GM08714 (cell line): ENCODE measurements at regions not wholly inside any gene's neighbourhood (a gene's known extent, or its start where the extent isn't known, plus 50 kb on each side); places are given as distances from the start of the nearest gene placed in this dataset.
"Not testable (repeated sequence)": the region's sequence is repeated elsewhere in the genome, so short reads cannot be mapped to it uniquely, and the experiment has no call there.

Experiments used
- H3K4me3 ChIP-seq: fragments of 200-500 bp; sonication (Bioruptor generic); 2 replicates; pipeline ENCODE4 v1.5.1; 2014; ENCODE audit warnings: mild to moderate bottlenecking, low read length, inconsistent platforms
- ZNF274 ChIP-seq: IDR thresholded peaks from 2 replicates; pipeline ENCODE4 v1.6.1; 2012; ENCODE audit warnings: mild to moderate bottlenecking, low read depth, low read length

DNA sequence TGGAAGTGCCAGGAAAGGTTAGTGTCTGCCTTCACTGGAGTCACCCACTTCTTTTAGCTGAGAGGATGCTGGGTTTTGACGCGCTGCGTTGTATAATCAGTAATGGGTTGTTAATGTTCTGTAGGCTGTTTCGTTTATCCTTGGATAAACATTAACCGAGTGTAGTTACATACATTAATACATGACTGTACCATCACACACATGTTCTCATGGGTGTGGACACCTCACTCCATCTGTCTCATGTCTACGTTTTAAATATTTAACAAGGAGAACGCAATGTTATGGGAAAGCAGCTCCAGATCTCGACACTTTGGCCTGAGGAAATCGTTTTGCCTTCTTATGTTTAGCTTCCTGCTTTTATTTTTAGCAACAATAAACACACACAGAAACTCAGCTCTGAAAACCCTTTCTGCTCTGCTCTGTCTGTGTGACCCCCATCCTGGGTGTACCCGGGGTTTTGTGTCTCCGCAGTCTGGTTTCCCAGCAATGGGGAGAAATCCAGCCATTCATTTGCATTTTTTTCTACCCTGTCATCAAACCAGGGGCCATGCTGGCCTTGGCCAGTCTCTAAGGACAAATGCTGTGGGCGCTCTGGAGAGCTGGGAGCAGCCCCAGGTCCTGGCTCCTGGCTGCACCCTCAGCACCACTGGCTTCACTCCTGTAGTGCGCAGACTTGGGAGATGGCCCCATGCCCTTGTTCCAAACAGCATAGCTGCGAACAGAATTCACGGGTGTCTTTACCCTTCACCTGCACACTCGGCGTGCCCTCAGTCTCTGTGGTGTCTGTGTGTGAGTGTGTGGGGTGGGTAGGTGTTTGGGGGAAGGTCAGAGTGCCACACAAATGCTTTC, 110.8 kb downstream of the ERMARD start:
- H3K4me3 ChIP-seq, result no peak overlapping the region
- TF ChIP-seq ZNF274, result no peak

DNA sequence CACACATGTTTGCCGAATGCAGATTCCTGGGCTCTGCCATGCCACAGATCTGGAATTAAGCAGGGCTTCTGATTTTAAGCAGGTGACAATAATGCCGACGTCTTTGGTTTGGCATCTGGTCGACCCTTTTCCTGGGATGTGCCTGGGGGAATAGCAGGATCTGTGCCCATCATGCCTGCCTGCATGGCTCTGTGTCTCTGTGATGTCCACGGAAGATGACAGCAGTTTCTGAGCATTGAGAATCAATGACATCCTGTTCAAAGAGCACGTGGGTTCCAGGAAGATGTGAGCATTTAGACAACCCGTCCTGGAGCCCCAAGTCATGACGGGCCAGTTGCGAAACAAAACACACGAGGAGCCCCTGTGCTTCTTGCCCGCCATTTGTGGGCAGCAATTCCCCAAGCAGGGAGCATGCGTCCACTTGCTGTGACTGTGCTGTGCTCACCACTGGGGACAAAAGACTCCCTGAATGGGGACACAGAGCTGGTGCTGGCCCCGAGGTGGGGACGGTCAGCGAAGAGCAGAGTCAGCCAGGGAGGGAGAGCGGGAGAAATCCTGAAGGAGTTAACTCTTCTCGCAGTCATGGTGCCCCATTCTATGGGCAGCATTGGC, 110.1 kb downstream of the ERMARD start:
- TF ChIP-seq ZNF274, result no peak
- no peak overlapping the region for H3K4me3 ChIP-seq

DNA sequence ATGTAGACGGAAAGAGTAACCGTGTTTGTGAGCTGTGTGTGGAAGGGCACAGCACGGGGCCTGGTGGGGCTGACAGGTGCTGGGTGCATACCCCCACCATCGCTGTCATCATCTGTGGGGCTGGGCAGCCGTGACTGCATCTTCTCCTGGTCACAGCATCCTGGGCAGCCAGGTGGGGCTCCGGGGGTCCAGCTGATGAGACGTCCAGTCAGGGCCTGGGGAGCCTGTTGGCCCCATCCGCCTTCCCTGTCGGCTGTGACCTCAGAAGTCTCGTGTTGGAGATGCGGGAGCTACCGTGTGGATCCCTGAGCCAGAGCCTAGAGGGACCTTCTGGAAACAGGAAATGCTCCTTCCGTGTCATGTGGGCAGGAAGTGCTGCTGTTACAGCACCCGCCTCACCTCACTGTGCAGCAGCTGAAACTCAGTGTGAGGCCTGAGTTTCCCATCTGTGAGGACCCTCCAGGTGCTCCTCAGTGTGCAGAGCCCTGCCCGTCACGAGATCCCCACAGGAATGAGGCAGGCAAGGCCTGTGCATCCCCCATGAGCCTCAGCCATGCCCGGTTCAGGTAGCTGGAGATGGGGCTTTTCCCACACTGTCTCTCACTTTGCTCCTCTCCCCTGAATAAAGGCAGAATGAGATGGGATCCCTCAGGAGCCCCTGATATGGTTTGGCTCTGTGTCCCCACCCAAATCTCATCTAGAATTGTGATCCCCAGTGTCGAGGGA, 108.7 kb downstream of the ERMARD start:
- H3K4me3 ChIP-seq, result no peak overlapping the region
- no peak for TF ChIP-seq ZNF274

DNA sequence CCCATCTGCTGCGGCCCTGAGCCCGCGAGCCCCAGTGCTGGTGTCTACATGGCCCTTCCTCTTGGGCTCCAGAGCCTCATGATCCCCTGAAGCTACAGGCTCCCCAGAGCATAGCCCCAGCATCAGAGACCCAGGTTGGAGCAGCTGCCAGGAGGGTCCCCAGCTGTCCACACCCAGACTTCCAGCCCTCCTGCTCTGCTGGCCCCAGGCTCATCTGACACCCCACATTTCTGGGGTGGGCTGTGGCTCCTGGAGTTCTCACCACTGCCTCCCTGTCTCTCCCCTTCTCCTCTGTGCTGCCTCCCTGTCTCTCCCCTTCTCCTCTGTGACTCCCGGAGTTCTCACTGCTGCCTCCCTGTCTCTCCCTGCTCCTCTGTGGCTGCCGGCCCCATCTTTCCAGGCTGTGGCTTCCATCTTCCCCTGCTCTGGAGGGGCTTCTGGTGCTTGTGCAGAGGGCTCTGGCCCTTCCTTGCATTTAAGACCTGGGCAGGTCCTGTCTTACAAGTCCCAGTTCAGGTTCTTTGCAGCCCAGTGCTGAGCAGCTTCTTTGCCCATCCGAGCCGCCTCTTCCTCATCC, 108.1 kb downstream of the ERMARD start:
- no peak for TF ChIP-seq ZNF274
- H3K4me3 ChIP-seq, result no peak overlapping the region

DNA sequence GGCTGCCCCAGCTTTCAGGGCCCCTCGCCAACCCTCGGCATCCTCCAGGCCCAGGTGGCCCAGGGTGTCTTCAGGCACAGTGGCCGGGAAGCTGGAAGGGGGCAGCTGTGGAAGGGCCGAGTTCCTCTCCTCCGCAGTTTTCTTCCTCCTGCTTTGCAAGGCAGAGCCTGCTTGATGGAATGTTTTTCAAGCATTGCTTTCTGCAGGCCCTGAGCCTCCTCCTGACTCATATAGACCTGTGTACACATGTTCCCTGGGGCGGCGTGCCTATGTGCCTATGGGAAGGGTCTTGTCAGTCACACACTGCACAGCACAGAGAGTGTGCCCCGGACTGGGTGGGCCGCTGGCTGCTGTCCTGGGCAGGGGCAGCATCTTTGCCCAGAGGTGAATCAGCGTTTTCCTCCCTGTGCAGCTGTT, 107.5 kb downstream of the ERMARD start:
- TF ChIP-seq ZNF274, result no peak
- H3K4me3 ChIP-seq, result no peak overlapping the region

GRCh38 chr6:169858293-169858934, 107.0 kb downstream of the ERMARD start:
- TF ChIP-seq ZNF274, result no peak
- no peak overlapping the region for H3K4me3 ChIP-seq

GRCh38 chr6:169857343-169858292, 106.2 kb downstream of the ERMARD start:
- no peak overlapping the region for H3K4me3 ChIP-seq
- no peak for TF ChIP-seq ZNF274

GRCh38 chr6:169856442-169857342, 105.3 kb downstream of the ERMARD start:
- H3K4me3 ChIP-seq, result not testable (repeated sequence)

DNA sequence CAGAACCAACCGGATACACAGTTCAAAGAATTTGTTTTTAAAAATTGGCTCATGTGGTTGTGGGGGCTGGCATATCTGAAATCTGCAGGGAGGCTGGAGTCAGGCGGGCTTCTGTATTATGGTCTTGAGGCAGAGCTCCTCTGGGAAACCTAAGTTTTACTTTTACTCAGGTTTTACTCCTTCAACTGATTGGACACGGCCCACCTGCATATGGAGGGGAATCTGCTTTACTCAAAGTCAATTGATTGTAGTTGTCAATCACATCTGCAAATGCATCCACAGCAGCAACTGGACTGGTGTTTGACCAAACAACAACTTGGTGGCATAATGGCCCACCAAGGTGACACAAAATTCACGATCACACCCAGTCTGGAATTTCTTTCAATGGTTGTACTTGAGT, 103.4 kb downstream of the ERMARD start:
- TF ChIP-seq ZNF274, result no peak
- H3K4me3 ChIP-seq, result no peak overlapping the region

- no peak overlapping the region for H3K4me3 ChIP-seq
- no peak for TF ChIP-seq ZNF274
Measured at GRCh38 chr6:169854083-169854725, 102.8 kb downstream of the ERMARD start.

DNA sequence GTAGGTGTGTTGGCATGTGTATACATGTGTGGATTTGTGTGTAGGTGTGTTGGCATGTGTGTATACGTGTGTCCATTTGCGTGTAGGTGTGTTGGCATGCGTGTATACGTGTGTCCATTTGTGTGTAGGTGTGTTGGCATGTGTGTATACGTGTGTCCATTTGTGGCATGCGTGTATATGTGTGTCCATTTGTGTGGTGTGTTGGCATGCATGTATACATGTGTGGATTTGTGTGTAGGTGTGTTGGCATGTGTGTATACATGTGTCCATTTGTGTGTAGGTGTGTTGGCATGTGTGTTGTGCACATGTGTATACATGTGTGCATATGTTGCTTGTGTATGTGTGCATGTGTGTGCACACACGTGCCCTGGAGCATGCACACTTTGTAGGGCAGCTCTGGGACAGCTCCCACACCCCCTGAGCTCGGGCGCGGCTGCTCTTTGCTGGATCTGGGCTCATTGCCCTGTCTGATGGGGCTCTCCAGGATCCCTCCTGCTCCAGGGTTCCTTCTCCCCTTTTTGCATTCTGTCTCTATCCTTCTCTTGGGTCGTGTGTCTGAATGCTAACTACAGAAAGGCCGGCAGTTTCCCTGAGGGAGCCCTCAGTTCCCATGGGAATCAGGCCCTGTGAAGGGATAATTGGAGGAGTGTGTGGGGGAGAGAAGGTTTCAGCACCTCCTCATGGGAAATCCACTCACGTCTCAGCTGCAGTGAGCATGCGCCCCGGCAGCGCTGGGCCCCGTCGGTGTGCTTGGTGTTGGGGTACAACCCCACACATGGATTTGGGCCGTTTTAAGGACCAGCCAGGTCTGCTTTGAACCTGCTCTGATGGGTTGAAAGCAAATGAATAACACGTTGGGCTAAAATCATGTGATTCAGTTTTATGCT, 102.0 kb downstream of the ERMARD start:
- TF ChIP-seq ZNF274, result no peak
- H3K4me3 ChIP-seq, result no peak overlapping the region
